ENCODE measurements at regions not wholly inside any gene's neighbourhood (a gene's known extent, or its start where the extent isn't known, plus 50 kb on each side); places are given as distances from the start of the nearest gene placed in this dataset.

DNA sequence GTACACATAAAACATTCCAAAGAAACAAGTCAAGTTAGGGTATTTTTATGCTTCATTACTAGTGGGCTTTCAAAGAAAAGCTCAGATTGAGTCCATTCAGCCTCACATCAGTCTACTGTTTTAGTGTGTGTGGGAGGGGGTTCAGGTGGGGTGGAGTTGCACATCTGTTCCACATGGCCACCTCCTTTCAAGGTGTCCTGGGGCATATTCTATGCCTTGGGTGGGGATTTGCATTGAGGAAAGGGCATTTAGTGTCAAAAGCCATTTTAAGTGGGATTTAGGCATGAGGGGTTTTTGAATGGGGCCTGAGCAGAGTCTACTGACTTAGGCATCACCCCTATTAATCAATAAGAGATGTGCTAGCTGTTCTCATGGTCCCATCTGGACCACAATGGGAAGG lies 983.1 kb downstream of the TLE4 start:
- H3K4me3 ChIP-seq (ENCODE audit: low read length): no peak overlapping the region
- no peaks in the 10 kb centered on the region for H3K9me3 ChIP-seq (ENCODE audit: control insufficient read depth, low read length)
- no peaks in the 10 kb centered on the region for H3K27me3 ChIP-seq (ENCODE audit: control insufficient read depth, insufficient read depth)
- no peaks in the 10 kb centered on the region for H3K4me1 ChIP-seq (ENCODE audit: control insufficient read depth, insufficient read depth, low read length)
- no peak for DNase-seq
- intact Hi-C loops (cut with DNase I): no loop called here
- no peak overlapping the region for H3K27ac ChIP-seq (ENCODE audit: low read length)
- ATAC-seq: no peak

DNA sequence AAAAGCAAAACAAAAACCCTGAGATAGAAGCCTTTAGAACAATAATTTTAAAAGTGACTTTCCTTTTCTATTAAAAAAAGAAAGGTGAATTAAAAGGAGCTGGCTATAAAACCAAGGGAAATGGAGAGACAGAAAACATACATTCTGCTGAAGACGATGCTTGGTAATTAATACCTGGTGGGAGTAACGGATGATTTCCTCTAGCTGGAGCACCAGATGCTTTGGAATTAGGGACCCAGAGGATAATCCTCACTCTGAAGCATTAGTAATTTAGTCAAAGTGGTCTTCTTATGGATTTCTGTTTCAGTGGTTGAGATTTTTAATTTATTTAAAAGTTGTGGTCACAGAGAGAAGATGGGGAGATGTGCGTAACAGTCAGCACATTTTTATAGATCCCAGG lies 982.5 kb downstream of the TLE4 start:
- no peaks in the 10 kb centered on the region for H3K9me3 ChIP-seq (ENCODE audit: control insufficient read depth, low read length)
- H3K4me3 ChIP-seq (ENCODE audit: low read length): no peak overlapping the region
- WGBS: 84% methylated on average over 3 of the region's 3 CpGs
- intact Hi-C loops (cut with DNase I): no loop called here
- DNase-seq (no peak), ATAC-seq (no peak)
- no peak overlapping the region for H3K27ac ChIP-seq (ENCODE audit: low read length)
- no peaks in the 10 kb centered on the region for H3K4me1 ChIP-seq (ENCODE audit: control insufficient read depth, insufficient read depth, low read length)
- no peaks in the 10 kb centered on the region for H3K27me3 ChIP-seq (ENCODE audit: control insufficient read depth, insufficient read depth)

DNA sequence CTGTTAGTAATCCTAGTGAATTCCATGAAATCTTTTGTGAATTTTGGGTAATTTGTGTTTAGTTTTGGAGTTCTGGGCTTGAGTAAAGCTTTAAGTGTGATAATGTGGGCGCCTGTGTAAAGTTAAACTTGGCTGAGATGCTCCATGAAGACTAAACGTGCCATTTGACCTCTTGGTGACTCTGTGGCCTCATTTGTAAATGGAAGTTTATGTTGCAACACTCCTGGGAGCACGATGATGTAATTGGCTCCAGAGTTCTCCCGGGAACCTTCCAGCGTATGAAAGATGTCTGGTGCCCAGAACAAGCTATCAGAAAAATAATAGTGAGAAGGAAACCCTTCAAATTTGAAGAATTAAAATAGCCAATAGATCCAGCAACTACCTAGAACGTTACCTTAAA lies 981.2 kb downstream of the TLE4 start:
- Histone ChIP-seq H3K27me3 (ENCODE audit: control insufficient read depth, insufficient read depth) (no peaks in the 10 kb centered on the region), H3K27ac (ENCODE audit: low read length) (no peak overlapping the region), H3K9me3 (ENCODE audit: control insufficient read depth, low read length) (no peaks in the 10 kb centered on the region), H3K4me1 (ENCODE audit: control insufficient read depth, insufficient read depth, low read length) (no peaks in the 10 kb centered on the region), H3K4me3 (ENCODE audit: low read length) (no peak overlapping the region)
- 28% methylated on average over 6 of the region's 6 CpGs for WGBS
- ATAC-seq (peak; percentile 87 to 89), DNase-seq (peak; percentile 35 to 66 (median 51))
- intact Hi-C loops (cut with DNase I): no loop called here

GRCh38 chr9:80550181-80550580 lies 978.4 kb downstream of the TLE4 start:
- Histone ChIP-seq H3K27me3 (ENCODE audit: control insufficient read depth, insufficient read depth) (no peaks in the 10 kb centered on the region), H3K4me3 (ENCODE audit: low read length) (no peak overlapping the region), H3K9me3 (ENCODE audit: control insufficient read depth, low read length) (no peaks in the 10 kb centered on the region), H3K4me1 (ENCODE audit: control insufficient read depth, insufficient read depth, low read length) (no peaks in the 10 kb centered on the region), H3K27ac (ENCODE audit: low read length) (no peak overlapping the region)
- no peak for DNase-seq
- intact Hi-C loops (cut with DNase I): no loop called here
- ATAC-seq: no peak

DNA sequence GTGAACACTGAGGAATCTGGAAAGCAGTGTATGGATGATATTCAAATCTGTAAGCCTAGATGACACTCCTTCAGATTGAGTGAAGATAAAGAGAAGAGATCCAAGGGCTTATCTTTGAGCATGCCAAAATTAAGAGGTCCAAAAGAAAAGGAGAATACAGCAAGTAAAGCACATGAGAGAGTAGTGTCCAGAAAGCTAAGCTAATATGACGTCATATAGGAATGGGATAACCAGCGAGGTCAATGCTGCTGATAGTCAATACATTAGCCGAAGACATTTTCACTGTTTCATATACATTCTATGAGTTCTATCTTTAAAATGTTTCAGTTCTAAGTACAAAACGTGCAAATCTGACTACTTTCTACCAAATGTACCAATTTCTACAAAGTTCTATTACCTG lies 975.8 kb downstream of the TLE4 start:
- WGBS: 65% methylated on average over 4 of the region's 4 CpGs
- H3K4me1 ChIP-seq (ENCODE audit: control insufficient read depth, insufficient read depth, low read length): no peaks in the 10 kb centered on the region
- no peak for DNase-seq

DNA sequence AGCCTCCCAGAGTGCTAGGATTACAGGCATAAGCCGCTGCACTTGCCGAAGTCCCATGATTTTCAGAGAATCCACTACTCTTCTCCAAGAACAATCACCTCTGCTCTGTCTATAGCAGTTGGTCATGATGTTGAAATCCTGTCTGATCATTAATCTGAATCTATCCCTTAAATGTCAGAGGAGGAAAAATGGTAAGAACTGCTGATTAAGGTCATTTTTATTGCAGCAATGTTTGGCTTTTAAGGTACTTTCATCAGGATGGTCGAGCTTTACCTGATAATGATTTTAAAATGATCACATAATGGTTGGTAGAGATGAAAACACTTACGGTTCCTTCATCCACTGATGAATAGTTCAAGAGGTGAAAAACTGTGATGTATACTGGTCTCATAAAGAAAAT lies 968.6 kb downstream of the TLE4 start:
- Histone ChIP-seq H3K27ac (ENCODE audit: low read length) (no peak overlapping the region), H3K9me3 (ENCODE audit: control insufficient read depth, low read length) (no peaks in the 10 kb centered on the region), H3K4me1 (ENCODE audit: control insufficient read depth, insufficient read depth, low read length) (no peaks in the 10 kb centered on the region), H3K27me3 (ENCODE audit: control insufficient read depth, insufficient read depth) (no peaks in the 10 kb centered on the region), H3K4me3 (ENCODE audit: low read length) (no peak overlapping the region)
- 84% methylated on average over 4 of the region's 4 CpGs for WGBS
- DNase-seq (no peak), ATAC-seq (no peak)
- intact Hi-C loops (cut with DNase I): no loop called here

More for the DNA sequence above, 975.8 kb downstream of the TLE4 start:
- H3K27ac ChIP-seq (ENCODE audit: low read length): no peak overlapping the region
- ATAC-seq: no peak
- no peak overlapping the region for H3K4me3 ChIP-seq (ENCODE audit: low read length)
- intact Hi-C loops (cut with DNase I): no loop called here
- no peaks in the 10 kb centered on the region for H3K27me3 ChIP-seq (ENCODE audit: control insufficient read depth, insufficient read depth)
- H3K9me3 ChIP-seq (ENCODE audit: control insufficient read depth, low read length): no peaks in the 10 kb centered on the region

GRCh38 chr9:80538976-80539375 lies 967.2 kb downstream of the TLE4 start:
- WGBS: 58% methylated on average over 1 of the region's 1 CpG

DNA sequence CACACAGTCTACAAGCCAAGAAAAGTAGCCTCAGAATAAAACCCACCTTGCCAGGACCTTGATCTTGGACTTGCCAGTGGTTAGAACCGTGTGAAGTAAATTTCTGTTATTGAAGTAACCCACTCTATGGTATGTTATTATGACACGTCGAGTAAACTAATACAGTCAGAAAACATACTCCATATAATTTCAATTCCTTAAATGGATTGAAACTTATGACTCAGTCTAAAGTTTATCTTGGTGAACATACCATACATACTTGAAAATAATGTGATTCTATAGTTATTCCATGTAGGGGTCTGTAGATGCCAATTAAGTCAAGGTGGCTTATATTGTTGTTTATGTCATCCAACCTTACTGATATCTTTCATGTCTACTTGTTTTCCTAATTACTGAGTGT lies 950.7 kb downstream of the TLE4 start:
- Histone ChIP-seq H3K9me3 (ENCODE audit: control insufficient read depth, low read length) (no peaks in the 10 kb centered on the region), H3K4me3 (ENCODE audit: low read length) (no peak overlapping the region), H3K27me3 (ENCODE audit: control insufficient read depth, insufficient read depth) (no peaks in the 10 kb centered on the region), H3K4me1 (ENCODE audit: control insufficient read depth, insufficient read depth, low read length) (no peaks in the 10 kb centered on the region), H3K27ac (ENCODE audit: low read length) (no peak overlapping the region)
- no peak for ATAC-seq
- DNase-seq: no peak
- WGBS: 88% methylated on average over 3 of the region's 3 CpGs
- intact Hi-C loops (cut with DNase I): no loop called here

More at GRCh38 chr9:80538976-80539375, 967.2 kb downstream of the TLE4 start:
- H3K4me3 ChIP-seq (ENCODE audit: low read length): no peak overlapping the region
- no peak for DNase-seq
- no peaks in the 10 kb centered on the region for H3K9me3 ChIP-seq (ENCODE audit: control insufficient read depth, low read length)
- no peaks in the 10 kb centered on the region for H3K27me3 ChIP-seq (ENCODE audit: control insufficient read depth, insufficient read depth)
- H3K4me1 ChIP-seq (ENCODE audit: control insufficient read depth, insufficient read depth, low read length): no peaks in the 10 kb centered on the region
- no peak overlapping the region for H3K27ac ChIP-seq (ENCODE audit: low read length)
- ATAC-seq: no peak
- intact Hi-C loops (cut with DNase I): no loop called here

GRCh38 chr9:80521151-80521550 lies 949.4 kb downstream of the TLE4 start:
- Histone ChIP-seq H3K27ac (ENCODE audit: low read length) (no peak overlapping the region), H3K4me3 (ENCODE audit: low read length) (no peak overlapping the region), H3K4me1 (ENCODE audit: control insufficient read depth, insufficient read depth, low read length) (no peaks in the 10 kb centered on the region), H3K27me3 (ENCODE audit: control insufficient read depth, insufficient read depth) (no peaks in the 10 kb centered on the region), H3K9me3 (ENCODE audit: control insufficient read depth, low read length) (no peaks in the 10 kb centered on the region)
- no peak for DNase-seq
- ATAC-seq: no peak
- 72% methylated on average over 3 of the region's 3 CpGs for WGBS
- intact Hi-C loops (cut with DNase I): no loop called here

GRCh38 chr9:80520231-80520630 lies 948.5 kb downstream of the TLE4 start:
- Histone ChIP-seq H3K27me3 (ENCODE audit: control insufficient read depth, insufficient read depth) (no peaks in the 10 kb centered on the region), H3K9me3 (ENCODE audit: control insufficient read depth, low read length) (no peaks in the 10 kb centered on the region), H3K4me1 (ENCODE audit: control insufficient read depth, insufficient read depth, low read length) (no peaks in the 10 kb centered on the region), H3K27ac (ENCODE audit: low read length) (no peak overlapping the region), H3K4me3 (ENCODE audit: low read length) (no peak overlapping the region)
- ATAC-seq: no peak
- WGBS: 89% methylated on average over 4 of the region's 4 CpGs
- no peak for DNase-seq
- intact Hi-C loops (cut with DNase I): no loop called here

DNA sequence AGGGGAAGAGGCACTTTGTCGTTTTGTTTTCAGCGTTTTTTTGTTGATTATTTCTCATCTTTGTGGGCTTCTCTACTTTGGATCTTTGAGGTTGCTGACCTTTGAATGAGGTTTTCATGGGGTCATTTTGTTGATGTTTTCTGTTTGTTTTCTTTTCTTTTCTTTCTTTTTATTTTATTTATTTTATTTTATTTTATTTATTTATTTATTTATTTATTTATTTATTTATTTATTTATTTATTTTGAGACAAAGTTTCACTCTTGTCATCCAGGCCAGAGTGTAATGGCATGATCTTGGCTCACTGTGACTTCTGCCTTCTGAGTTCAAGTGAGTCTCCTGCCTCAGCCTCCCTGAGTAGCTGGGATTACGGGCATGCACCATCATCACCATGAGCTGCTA lies 946.7 kb downstream of the TLE4 start:
- no peak for ATAC-seq
- no peaks in the 10 kb centered on the region for H3K27me3 ChIP-seq (ENCODE audit: control insufficient read depth, insufficient read depth)
- no peaks in the 10 kb centered on the region for H3K4me1 ChIP-seq (ENCODE audit: control insufficient read depth, insufficient read depth, low read length)
- H3K27ac ChIP-seq (ENCODE audit: low read length): no peak overlapping the region
- no peak for DNase-seq
- intact Hi-C loops (cut with DNase I): no loop called here
- 94% methylated on average over 3 of the region's 3 CpGs for WGBS
- H3K4me3 ChIP-seq (ENCODE audit: low read length): no peak overlapping the region
- no peaks in the 10 kb centered on the region for H3K9me3 ChIP-seq (ENCODE audit: control insufficient read depth, low read length)

DNA sequence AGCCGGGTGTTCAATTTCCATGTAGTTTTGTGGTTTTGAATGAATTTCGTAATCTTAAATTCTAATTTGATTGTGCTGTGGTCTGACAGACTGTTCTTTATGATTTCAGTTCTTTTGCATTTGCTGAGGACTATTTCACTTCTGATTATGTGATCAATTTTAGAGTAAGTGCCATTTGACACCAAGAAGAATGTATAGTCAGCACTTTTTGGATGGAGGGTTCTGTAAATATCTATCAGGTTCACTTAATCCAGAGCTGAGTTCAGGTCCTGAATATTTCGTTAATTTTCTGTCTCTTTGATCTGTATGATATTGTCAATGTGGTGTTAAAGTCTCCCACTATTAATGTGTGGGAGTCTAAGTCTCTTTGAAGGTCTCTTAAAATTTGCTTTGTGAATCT lies 944.9 kb downstream of the TLE4 start:
- H3K4me3 ChIP-seq (ENCODE audit: low read length): no peak overlapping the region
- DNase-seq (no peak), ATAC-seq (no peak)
- no peaks in the 10 kb centered on the region for H3K27me3 ChIP-seq (ENCODE audit: control insufficient read depth, insufficient read depth)
- no peaks in the 10 kb centered on the region for H3K4me1 ChIP-seq (ENCODE audit: control insufficient read depth, insufficient read depth, low read length)
- WGBS: 81% methylated on average over 3 of the region's 3 CpGs
- intact Hi-C loops (cut with DNase I): no loop called here
- no peaks in the 10 kb centered on the region for H3K9me3 ChIP-seq (ENCODE audit: control insufficient read depth, low read length)
- no peak overlapping the region for H3K27ac ChIP-seq (ENCODE audit: low read length)

Data from right cardiac atrium (tissue), 5 donors.